D721Med (cell line): ENCODE measurements at regions not wholly inside any gene's neighbourhood (a gene's known extent, or its start where the extent isn't known, plus 50 kb on each side); places are given as distances from the start of the nearest gene placed in this dataset.

Experiments used
- DNase-seq: peaks from one replicate; pipeline ENCODE4 v3.0.0; 2011; ENCODE audit warnings: low spot score; ENCODE audit not compliant: insufficient read length
- FAIRE-seq: peaks from 2 replicates; lab custom pipeline; 2011; peaks lifted over from hg19 to GRCh38; lab: Jason Lieb, UNC
- CTCF ChIP-seq: IDR thresholded peaks from 2 replicates; pipeline ENCODE4 v1.5.1; 2012; ENCODE audit warnings: mild to moderate bottlenecking, control low read depth; ENCODE audit not compliant: insufficient read depth; ENCODE audit errors: missing control alignments

- DNase-seq = no peak
- no peak for FAIRE-seq
- no peak for TF ChIP-seq CTCF
These were observed 53.0 kb upstream of the DAPP1 start for GRCh38 chr4:99763635-99764101.

GRCh38 chr4:99762728-99763127 lies 53.9 kb upstream of the DAPP1 start:
- no peak for DNase-seq
- no peak for TF ChIP-seq CTCF
- FAIRE-seq = no peak

- no peak for TF ChIP-seq CTCF
- FAIRE-seq = no peak
These were observed 56.6 kb upstream of the DAPP1 start for GRCh38 chr4:99759988-99760387.

GRCh38 chr4:99759346-99759984 lies 57.2 kb upstream of the DAPP1 start:
- FAIRE-seq (no peak), DNase-seq (no peak)
- TF ChIP-seq CTCF = no peak

More at GRCh38 chr4:99759988-99760387, 56.6 kb upstream of the DAPP1 start:
- no peak for DNase-seq

DNA sequence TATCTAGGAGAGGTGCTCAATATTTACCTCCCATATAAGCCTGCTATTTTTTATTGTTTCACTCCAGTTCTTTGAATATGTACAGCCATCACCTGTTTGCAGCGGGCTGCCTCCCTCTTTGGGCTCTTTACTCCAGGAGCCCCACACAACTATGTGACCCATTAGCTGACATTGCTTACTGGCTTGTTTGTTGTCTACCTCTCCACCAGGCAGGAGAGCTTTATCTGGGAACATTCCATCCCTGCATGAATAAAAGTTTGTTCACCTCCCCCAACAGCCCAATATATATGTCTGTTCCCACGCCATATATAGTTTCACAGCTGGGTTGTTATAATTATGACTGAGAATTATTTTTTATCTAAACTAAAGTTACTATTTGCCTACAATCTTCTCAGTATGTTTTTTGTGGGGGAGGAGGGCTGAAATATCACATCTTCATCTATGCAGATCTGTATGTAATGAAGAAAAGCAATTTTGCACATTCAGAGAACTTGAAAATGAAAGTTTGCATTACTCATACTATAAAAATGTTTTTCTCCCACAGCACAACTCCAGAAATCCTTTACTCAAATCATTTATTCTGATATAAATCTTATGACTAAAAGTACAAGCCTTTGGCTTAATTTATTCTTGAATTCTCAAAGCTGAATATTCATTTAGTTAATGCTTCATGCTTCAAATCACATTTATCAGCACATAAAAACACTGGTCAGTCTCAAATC lies 61.2 kb upstream of the DAPP1 start:
- no peak for TF ChIP-seq CTCF
- FAIRE-seq (no peak), DNase-seq (no peak)

- DNase-seq = no peak
- TF ChIP-seq CTCF = no peak
These were observed 61.9 kb upstream of the DAPP1 start for GRCh38 chr4:99754756-99755155.

GRCh38 chr4:99753931-99754330 lies 62.7 kb upstream of the DAPP1 start:
- TF ChIP-seq CTCF = no peak
- DNase-seq (no peak), FAIRE-seq (no peak)

More at GRCh38 chr4:99754756-99755155, 61.9 kb upstream of the DAPP1 start:
- no peak for FAIRE-seq
